ENCODE measurements at regions not wholly inside any gene's neighbourhood (a gene's known extent, or its start where the extent isn't known, plus 50 kb on each side); places are given as distances from the start of the nearest gene placed in this dataset.

DNA sequence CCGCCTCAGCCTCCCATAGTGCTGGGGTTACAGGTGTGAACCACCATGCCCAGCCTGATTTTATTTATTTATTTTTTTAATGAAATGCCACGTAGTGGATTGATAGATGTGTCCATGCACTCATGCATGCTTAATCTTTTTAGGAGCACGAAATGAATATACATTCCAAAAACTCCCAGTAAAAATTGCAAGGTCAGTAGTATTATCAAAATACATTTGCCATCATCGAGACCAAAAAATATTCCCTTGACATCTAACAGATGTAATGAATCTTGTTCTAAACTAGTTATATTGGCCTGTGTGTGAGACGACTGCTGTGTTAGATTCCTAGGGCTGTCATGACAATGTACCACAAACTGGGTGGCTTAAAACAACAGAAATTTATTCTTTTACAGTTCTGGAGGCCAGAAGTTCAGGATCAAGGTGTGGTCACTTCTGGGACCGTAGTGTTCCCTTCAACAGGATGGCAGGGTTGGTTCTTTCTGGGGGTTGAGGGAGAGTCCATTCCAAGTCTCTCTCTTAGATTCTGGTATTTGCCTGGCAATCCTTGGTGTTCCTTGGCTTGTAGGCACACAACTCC is 56.1 kb upstream of the UBL3 start:
- TF ChIP-seq, protein P1, sequence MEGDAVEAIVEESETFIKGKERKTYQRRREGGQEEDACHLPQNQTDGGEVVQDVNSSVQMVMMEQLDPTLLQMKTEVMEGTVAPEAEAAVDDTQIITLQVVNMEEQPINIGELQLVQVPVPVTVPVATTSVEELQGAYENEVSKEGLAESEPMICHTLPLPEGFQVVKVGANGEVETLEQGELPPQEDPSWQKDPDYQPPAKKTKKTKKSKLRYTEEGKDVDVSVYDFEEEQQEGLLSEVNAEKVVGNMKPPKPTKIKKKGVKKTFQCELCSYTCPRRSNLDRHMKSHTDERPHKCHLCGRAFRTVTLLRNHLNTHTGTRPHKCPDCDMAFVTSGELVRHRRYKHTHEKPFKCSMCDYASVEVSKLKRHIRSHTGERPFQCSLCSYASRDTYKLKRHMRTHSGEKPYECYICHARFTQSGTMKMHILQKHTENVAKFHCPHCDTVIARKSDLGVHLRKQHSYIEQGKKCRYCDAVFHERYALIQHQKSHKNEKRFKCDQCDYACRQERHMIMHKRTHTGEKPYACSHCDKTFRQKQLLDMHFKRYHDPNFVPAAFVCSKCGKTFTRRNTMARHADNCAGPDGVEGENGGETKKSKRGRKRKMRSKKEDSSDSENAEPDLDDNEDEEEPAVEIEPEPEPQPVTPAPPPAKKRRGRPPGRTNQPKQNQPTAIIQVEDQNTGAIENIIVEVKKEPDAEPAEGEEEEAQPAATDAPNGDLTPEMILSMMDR (IDR thresholded peaks at IDR 0.05; ENCODE audit: low read depth, low read length) = no peak
- H3K4me3 ChIP-seq (ENCODE audit: low read depth, low read length) = no peak overlapping the region

DNA sequence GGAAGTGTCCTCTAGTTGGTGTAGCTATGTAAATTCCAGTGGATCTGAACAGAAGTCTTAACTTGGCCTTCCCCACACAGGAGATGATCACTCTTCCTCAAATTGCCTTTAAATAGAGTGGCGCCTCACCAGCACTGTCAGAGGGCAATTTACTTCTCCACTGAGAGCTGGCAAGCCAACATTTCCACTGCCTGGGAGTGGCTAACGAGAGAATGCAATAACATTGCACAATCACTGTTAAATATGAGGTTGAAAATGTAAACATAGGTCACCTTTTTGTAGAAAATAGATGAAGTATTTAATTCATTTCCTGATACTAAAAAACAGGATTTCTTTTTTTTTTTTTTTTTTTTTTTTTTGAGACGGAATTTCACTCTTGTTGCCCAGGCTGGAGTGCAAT is 55.4 kb upstream of the UBL3 start:
- TF ChIP-seq, protein P1 (IDR thresholded peaks at IDR 0.05; ENCODE audit: low read depth, low read length) = no peak
- H3K4me3 ChIP-seq (ENCODE audit: low read depth, low read length) = no peak overlapping the region

DNA sequence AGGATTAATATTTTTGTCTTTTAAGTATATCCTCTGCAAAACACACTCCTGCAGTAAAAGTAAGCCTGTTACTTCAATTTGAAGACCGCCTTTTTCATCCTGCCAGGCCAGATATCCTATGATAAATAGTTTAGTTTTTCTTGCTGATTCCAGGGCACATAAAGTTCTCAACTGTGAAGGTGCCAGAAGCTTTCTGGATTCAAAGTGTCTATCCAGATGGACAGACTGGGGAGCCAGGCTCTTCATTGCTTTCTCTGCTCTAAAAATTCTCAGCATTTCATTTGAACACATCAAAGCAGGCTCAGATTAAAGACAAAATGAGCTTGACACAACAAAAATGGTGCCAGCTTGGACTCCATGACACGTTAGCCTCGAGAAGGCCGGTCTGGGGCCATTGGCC is 53.6 kb upstream of the UBL3 start:
- H3K4me3 ChIP-seq (ENCODE audit: low read depth, low read length) = no peak overlapping the region
- TF ChIP-seq, protein P1 (IDR thresholded peaks at IDR 0.05; ENCODE audit: low read depth, low read length) = no peak

DNA sequence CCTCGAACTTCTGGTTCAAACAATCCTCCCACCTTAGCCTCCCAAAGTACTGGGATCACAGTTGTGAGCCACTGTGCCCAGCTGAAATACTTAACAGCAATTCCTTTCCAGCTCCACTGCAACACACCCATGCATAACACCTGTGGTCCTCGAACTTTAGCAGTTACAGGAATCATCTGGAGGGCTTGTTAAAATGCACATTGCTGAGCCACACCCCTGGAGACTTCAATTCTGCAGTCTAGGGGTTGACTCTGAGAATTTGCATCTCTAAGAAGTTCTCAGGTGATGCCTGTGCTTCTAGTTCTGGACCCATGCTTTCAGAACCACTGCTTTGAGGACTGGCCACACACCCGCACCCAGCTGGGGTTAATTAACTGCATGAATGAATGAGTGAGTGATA is 53.1 kb upstream of the UBL3 start:
- TF ChIP-seq, protein P1 (IDR thresholded peaks at IDR 0.05; ENCODE audit: low read depth, low read length) = no peak
- H3K4me3 ChIP-seq (ENCODE audit: low read depth, low read length) = no peak overlapping the region

DNA sequence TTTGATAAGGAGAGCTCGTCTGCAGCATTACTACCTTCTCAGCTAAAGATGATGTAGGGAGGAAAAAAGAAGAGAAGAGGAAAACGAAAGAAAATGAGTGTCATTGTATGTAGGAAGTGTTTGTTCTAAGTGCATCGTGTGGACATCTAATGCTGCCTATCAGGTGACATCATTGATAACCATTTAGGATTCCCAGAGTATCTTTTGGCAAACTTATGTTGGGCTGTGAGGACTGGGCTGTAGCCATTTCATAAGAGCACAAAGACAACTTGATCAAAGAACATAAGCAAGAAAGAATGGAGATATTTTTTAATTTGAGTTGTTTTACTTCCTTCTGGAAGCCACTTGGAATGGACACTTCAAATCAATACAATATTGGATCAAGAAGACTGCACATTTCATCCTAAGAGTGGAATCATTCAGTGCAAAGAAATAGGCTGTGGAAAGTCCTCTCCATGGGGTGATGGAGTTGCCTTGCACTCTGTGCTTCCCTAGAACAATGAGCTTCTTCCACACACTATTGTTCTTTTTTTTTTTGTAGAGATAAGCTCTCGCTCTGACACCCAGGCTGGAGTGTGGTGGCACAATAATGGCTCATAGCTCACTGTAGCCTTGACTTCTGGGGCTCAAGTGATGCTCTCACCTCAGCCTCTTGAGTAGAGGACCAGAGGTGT is 52.4 kb upstream of the UBL3 start:
- H3K4me3 ChIP-seq (ENCODE audit: low read depth, low read length) = peak overlapping the region; percentile 16
- TF ChIP-seq, protein P1 (IDR thresholded peaks at IDR 0.05; ENCODE audit: low read depth, low read length) = no peak

DNA sequence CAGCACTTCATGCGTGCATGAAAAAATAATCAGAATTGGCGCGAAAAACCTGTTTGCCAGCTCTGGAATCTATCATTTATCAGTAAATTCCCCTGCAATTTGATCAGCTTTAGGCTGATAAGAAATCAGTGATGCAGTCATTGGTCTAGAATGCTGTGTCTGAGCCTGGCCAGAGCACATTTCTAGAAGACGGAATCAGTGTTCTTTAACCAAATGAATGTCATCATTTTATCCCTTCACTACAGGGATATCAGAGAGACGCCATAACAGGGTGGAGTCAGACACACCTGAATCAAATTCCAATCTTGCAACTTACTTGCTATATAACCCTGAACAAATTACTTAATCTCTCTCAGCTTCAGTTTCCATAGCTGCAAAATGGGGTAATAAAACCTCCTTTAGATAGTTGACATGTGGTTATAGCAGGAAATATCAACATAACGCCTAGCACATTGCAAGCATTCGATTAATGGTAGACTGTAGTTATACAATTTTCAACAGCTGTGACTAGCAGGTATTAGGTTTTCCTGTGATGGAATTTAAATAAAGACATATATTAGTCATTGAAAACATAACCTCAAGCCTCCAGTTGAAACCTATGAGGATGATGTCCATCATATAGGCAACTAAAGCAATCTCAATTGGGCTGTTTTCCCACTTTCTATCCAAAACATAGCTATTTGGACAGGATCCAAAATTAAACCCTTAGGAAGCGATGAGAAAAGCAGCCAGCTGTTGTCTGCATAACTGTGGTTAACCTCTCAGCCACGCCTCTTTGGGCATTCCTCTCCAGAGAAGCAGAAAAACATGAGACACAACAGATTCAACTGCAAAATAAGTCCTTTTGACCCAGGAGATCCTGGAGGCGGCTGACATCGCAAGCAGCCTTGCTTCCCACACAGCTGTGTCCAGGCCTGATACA is 51.6 kb upstream of the UBL3 start:
- TF ChIP-seq, protein P1 (IDR thresholded peaks at IDR 0.05; ENCODE audit: low read depth, low read length) = no peak
- peak overlapping the region; percentile 16 for H3K4me3 ChIP-seq (ENCODE audit: low read depth, low read length)
